ENCODE measurements at regions not wholly inside any gene's neighbourhood (a gene's known extent, or its start where the extent isn't known, plus 50 kb on each side); places are given as distances from the start of the nearest gene placed in this dataset.

- TF ChIP-seq, protein P1, sequence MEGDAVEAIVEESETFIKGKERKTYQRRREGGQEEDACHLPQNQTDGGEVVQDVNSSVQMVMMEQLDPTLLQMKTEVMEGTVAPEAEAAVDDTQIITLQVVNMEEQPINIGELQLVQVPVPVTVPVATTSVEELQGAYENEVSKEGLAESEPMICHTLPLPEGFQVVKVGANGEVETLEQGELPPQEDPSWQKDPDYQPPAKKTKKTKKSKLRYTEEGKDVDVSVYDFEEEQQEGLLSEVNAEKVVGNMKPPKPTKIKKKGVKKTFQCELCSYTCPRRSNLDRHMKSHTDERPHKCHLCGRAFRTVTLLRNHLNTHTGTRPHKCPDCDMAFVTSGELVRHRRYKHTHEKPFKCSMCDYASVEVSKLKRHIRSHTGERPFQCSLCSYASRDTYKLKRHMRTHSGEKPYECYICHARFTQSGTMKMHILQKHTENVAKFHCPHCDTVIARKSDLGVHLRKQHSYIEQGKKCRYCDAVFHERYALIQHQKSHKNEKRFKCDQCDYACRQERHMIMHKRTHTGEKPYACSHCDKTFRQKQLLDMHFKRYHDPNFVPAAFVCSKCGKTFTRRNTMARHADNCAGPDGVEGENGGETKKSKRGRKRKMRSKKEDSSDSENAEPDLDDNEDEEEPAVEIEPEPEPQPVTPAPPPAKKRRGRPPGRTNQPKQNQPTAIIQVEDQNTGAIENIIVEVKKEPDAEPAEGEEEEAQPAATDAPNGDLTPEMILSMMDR (IDR thresholded peaks at IDR 0.05; ENCODE audit: insufficient read depth, low read length, poor library complexity, severe bottlenecking): no peak
- TF ChIP-seq EZH2phosphoT487 (conservative IDR thresholded peaks at IDR 0.05; ENCODE audit: low read length): no peak
These were observed 575.2 kb upstream of the WWC1 start for GRCh38 chr5:167716126-167716775.

Measured in SU-DHL-6 (cell line).